SK-N-SH (cell line): ENCODE measurements at regions not wholly inside any gene's neighbourhood (a gene's known extent, or its start where the extent isn't known, plus 50 kb on each side); places are given as distances from the start of the nearest gene placed in this dataset.

ENCODE experiments used
- EP300 ChIP-seq, 2 experiments: IDR thresholded peaks; 2 replicates each; pipeline versions ENCODE4 v1.4.0 to v1.6.1; 2012; ENCODE audit warnings: borderline replicate concordance in 1 of 2, low read depth in 1 of 2, low read length in 1 of 2
- EZH2phosphoT487 ChIP-seq: fragments of 200-600 bp; sonication (generic); IDR thresholded peaks from 2 replicates; pipeline ENCODE4 v1.6.1; 2017; ENCODE audit warnings: low read depth, mixed run types, mild to moderate bottlenecking, antibody characterized with exemption, moderate library complexity, borderline replicate concordance
- GABPA ChIP-seq: IDR thresholded peaks from 2 replicates; pipeline ENCODE4 v1.4.0; 2012; ENCODE audit warnings: low read depth, mild to moderate bottlenecking
- NFIC ChIP-seq: IDR thresholded peaks from 2 replicates; pipeline ENCODE4 v1.4.0; 2012; ENCODE audit warnings: borderline replicate concordance
- TAF1 ChIP-seq: IDR thresholded peaks from 2 replicates; pipeline ENCODE4 v1.6.1; 2012; ENCODE audit warnings: low read depth, mild to moderate bottlenecking, low read length, moderate library complexity, borderline replicate concordance
- YY1 ChIP-seq: IDR thresholded peaks from 2 replicates; pipeline ENCODE4 v1.4.0; 2012; ENCODE audit warnings: low read depth, mild to moderate bottlenecking
- TF ChIP-seq, protein P1 (sequence below): IDR thresholded peaks from 2 replicates; pipeline ENCODE4 v1.4.0; 2012; ENCODE audit warnings: low read depth, borderline replicate concordance
- TF ChIP-seq, protein P2 (sequence below): fragments of 200-600 bp; sonication (generic); IDR thresholded peaks from 2 replicates; pipeline ENCODE4 v1.6.1; 2017; ENCODE audit warnings: antibody characterized with exemption, mild to moderate bottlenecking, moderate library complexity

DNA sequence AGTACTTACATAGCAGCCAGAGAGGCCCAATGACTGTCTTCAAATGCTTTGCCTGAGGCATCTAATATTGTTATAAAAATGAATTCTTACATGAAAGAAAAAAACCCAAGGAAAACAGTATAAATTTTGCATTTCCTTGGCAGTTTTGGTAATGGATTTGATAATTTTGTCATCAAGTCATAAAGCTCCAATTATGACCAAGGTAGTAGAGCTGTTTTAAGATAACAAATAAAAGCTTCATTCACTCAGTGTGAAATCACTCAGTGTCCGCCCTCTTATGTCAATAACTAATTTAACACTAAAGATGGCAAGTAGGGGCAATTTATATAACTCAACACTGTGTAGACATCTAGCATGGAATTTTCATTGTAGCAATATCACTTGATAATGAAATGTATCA lies 193.9 kb downstream of the ANKRD7 start:
- TF ChIP-seq, protein P1, sequence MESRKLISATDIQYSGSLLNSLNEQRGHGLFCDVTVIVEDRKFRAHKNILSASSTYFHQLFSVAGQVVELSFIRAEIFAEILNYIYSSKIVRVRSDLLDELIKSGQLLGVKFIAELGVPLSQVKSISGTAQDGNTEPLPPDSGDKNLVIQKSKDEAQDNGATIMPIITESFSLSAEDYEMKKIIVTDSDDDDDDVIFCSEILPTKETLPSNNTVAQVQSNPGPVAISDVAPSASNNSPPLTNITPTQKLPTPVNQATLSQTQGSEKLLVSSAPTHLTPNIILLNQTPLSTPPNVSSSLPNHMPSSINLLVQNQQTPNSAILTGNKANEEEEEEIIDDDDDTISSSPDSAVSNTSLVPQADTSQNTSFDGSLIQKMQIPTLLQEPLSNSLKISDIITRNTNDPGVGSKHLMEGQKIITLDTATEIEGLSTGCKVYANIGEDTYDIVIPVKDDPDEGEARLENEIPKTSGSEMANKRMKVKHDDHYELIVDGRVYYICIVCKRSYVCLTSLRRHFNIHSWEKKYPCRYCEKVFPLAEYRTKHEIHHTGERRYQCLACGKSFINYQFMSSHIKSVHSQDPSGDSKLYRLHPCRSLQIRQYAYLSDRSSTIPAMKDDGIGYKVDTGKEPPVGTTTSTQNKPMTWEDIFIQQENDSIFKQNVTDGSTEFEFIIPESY: no peak
- TF ChIP-seq YY1 (no peak), EP300 (IDR thresholded peaks at IDR 0.05; ENCODE audit: borderline replicate concordance in 1 of 2, low read depth in 1 of 2, low read length in 1 of 2) (no peak), EZH2phosphoT487 (no peak), TAF1 (no peak), GABPA (no peak), NFIC (no peak)
- TF ChIP-seq, protein P2, sequence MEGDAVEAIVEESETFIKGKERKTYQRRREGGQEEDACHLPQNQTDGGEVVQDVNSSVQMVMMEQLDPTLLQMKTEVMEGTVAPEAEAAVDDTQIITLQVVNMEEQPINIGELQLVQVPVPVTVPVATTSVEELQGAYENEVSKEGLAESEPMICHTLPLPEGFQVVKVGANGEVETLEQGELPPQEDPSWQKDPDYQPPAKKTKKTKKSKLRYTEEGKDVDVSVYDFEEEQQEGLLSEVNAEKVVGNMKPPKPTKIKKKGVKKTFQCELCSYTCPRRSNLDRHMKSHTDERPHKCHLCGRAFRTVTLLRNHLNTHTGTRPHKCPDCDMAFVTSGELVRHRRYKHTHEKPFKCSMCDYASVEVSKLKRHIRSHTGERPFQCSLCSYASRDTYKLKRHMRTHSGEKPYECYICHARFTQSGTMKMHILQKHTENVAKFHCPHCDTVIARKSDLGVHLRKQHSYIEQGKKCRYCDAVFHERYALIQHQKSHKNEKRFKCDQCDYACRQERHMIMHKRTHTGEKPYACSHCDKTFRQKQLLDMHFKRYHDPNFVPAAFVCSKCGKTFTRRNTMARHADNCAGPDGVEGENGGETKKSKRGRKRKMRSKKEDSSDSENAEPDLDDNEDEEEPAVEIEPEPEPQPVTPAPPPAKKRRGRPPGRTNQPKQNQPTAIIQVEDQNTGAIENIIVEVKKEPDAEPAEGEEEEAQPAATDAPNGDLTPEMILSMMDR: no peak
